ENCODE measurements at regions not wholly inside any gene's neighbourhood (a gene's known extent, or its start where the extent isn't known, plus 50 kb on each side); places are given as distances from the start of the nearest gene placed in this dataset.

DNA sequence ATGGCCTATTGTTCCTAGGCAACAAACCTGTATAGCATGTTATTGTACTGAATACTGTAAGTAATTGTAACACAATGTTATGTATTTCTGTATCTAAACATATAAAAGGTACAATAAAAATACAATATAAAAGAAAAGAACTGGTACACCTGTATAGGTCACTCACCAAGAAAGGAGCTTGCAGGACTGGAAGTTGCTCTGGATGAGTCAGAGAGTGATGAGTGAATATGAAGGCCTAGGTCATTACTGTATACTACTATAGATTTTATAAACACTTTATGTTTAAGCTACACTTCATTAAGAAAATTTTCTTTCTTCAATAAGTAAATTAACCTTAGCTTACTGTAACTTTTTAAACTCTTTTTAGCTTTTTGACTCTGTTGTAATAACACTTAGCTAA lies 559.9 kb downstream of the PLPP3 start:
- DNase-seq, result no peak

DNA sequence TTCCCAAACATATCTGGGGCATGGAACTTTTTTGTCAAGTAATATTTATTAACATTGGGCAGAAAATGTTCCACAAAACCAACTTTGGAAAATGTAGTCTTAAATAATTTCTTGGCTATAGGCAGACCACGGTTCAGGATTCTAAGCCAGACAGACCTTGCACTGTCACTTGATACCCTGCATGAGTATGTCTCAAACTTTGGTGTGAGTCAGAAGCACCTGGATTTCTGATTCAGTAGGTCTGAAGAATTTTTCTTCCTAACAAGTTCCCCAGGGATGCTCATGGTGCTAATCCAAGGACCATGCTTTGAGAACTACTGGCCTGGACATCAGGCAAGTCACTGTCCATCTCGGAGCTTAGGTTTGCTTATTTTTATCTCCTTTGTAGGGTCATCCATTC lies 562.0 kb downstream of the PLPP3 start:
- DNase-seq, result no peak

DNA sequence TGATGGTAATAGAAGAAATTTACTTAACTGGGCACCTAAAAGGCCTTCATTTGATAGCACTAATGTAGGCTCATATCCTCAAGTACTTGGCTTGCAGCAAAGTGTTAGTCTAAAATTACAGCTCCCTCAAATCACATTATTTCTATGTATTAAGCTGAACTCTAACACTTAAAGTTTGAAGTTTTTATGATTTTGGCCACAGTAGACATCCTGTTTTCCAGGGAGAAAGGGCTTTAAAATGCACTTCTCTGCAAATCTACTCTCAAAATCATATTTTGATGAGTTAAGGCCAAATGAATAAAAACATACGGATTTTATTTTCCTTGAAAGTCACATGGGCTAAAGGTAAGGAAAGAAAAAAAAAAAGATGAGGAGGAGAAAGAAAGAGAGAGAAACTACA lies 575.5 kb downstream of the PLPP3 start:
- no peak for DNase-seq

GRCh38 chr1:56002231-56002630 lies 577.1 kb downstream of the PLPP3 start:
- no peak for DNase-seq

DNA sequence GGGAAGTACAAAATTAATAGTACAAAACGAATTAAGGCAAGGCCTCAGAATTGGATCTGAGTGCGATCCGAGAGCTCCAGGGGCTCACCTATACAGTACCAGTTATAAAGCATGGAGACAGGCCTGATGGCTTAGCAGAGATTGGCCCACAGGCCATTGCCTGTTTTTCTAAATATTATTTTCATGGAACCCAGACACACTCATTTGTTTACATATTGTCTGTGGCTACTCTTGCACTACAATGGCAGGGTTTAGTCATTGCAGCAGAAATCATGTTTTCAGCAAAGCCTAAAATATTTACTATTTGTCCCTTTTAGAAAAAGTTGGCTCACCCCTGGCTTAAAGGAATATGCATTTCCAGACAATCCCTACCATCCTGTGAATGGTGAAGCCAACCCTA lies 578.9 kb downstream of the PLPP3 start:
- DNase-seq, result no peak

DNA sequence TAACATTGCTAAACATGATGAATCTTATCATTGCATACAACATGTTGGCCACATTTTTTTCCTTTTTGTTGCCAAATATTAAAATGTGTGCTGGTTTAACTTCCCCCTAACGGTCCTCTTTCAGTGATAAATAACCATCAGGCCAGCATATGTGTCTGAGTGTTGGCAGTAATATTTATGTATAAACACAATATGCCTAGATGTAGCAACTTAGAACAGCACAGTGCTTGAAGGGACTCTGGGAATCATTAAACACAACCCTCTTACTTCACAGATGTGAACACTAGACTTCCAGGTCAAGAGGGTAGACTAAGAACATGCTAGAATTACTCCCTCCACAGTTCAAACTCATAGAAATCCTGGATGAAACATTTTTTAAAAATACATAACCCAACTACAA lies 581.8 kb downstream of the PLPP3 start:
- no peak for DNase-seq

- DNase-seq, result no peak
Measured at GRCh38 chr1:55993646-55994318, 585.6 kb downstream of the PLPP3 start.

GRCh38 chr1:55990007-55990406 lies 589.4 kb downstream of the PLPP3 start:
- DNase-seq, result no peak

DNA sequence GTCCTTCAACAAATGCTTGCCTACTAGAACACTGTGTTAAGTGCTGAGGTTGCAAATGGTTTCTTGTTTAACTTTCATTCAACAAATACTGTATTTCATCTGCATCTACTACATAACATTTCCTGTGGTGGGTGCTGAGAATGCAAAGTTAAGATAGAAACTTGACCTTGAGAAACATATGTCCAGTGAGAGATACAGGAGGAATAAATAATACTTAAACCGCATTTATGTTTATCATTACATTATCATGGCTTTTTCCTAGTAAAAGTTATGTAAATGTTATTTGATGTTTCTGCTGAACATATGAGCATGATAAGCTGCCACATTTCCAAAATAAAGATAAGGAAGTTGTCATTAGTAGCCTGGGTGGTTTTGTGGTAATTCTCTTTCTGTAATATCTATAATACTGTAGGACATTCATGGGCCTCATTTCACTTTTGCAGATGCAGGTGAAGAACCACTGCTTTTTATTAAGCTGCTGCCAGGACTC lies 590.4 kb downstream of the PLPP3 start:
- DNase-seq, result no peak

DNA sequence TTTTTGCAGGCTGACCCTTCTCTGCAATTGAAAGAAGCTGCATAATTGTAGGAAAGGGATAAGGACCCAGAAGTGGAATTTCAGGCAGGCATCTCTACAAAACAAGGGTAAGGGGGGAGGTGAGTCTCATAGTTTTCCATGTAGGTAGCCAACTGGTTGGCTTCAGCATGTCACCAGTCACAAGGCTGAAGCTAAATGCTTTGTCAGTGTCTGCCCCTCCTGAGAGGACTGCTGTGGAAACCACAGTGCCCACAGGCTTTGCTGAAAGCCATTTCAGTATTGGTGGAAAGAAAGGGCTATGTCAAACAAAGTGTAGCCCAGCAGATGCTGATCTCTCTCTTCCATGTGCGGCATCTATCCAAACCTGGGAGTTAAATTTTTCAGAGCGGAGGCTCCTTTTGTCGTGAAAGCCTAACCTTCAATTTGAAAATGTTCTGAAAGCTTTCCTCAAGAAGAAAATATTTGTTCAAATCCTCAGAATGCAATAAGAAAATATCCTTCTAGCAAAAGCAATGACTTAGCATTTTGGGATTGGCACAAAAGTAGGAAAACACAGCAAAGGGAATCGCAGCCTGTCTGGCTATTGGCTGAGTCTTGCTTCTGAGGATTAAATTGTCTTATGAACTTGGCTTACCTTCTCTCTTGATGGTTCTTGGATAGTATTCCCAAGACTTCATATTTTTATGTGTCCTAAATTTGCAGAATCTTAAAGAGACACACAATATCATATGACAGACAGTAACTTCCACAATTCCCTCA lies 591.7 kb downstream of the PLPP3 start:
- no peak for DNase-seq

DNA sequence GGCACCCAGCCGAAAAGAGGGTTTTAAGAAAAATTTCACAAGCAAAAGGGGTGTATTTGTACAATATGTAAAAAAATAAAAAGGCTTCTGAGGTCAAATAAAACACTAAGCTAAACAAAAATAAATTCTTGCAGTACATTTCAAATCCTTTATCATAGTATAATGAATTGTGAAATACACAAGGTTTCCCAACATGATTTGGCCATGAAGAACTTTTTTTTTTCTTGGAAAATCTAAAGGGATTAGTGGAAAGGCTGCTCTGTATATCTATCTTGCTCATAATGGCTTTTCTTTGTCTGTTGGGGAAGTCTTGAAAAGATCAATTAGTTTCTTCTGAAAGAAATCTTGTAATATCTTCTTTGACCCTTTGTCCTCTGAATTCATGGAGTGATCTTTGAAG lies 593.4 kb downstream of the PLPP3 start:
- no peak for DNase-seq

GRCh38 chr1:55981010-55981650 lies 598.2 kb downstream of the PLPP3 start:
- DNase-seq, result no peak

GRCh38 chr1:55980582-55980981 lies 598.8 kb downstream of the PLPP3 start:
- no peak for DNase-seq

GRCh38 chr1:55974714-55975441 lies 604.5 kb downstream of the PLPP3 start:
- no peak for DNase-seq

DNA sequence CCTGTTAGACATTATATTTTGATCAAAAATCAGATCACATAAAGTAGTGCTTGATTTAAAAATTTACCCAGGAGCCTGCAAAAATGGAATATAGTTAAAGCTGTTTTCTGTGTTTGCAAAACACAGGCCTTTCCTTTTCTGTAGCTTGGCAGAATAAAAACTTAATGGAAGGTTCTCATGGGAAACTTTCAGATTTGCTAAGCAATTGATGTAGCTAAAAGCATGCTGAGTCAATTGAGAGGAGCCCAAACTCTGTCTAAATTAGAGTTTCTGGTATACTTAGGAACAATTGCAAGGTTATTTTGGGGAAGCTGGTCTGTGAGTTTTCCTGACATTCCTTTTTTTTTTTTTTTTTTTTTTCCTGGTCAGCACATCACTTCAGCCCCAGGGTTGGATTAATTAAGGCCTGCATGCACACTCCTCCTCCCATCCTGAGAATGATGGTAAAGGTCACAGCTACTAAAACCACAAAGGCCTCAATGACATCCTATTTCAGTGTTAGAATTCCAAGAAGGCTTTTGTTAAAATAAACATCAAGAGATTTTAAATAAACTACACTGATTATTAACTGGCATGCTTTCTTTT lies 608.7 kb downstream of the PLPP3 start:
- DNase-seq, result no peak

- no peak for DNase-seq
Measured at GRCh38 chr1:55969322-55969721, 610.0 kb downstream of the PLPP3 start.

DNA sequence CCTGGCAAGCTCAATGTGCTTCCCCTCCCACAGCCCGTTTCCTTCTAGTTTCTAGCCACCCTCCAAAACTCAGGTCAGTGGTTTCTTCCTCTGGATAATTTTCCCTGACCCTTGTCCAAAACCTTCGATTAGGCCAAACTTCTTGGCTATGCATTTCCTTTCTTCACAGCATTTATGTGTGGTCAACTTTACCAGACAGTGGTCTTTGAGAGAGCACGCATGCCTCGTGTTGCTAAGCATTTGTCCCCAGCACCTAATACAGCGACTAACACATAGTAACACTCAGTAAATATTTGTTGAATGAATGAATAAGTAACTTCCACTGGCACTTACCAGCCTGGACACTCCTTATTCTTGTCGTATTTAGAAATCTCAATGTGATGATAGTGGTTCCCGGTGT lies 610.7 kb downstream of the PLPP3 start:
- no peak for DNase-seq

- DNase-seq, result no peak
Measured at GRCh38 chr1:55965981-55966461, 613.3 kb downstream of the PLPP3 start.

GRCh38 chr1:55962472-55962871 lies 616.9 kb downstream of the PLPP3 start:
- DNase-seq, result no peak

DNA sequence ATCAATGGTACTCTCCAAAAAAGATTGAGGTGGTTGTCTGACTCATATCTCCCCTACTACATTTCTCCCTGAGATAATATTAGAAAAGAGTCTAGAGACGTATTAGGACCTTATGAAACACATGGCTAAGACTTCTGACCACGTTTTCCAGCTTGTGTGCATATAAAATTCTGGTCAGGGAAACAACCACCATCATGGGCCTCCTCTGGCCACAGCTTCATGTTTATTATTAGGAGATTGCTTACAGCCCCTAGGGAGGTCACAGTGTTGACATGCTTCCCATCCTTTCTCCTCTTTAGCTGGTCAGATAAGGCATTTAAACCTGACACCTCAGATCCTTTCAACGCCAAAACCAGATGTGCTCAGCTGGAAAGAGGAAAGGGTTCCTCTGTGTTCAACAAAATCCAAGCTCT lies 620.2 kb downstream of the PLPP3 start:
- DNase-seq, result no peak

DNA sequence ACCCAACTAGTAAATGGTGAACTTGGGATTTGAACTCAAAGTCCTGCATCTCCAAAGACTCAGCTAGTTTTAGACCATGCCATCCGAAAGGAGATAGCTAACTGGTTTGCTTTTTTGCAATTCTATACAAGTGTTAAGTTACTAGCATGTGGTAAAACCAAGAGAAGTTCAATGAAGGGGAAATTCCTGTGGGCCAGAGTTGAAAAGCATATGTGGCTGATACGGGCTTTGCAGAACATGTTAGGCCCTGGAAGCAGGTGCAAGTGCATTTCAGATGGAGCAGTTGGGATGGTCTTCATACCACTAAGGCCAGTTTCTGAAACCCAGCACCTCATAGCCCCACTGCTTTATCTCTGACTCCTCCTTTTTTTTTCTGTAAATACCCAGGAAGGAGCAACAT lies 620.9 kb downstream of the PLPP3 start:
- no peak for DNase-seq

GRCh38 chr1:55957276-55957675 lies 622.1 kb downstream of the PLPP3 start:
- DNase-seq, result no peak
